ENCODE measurements at regions not wholly inside any gene's neighbourhood (a gene's known extent, or its start where the extent isn't known, plus 50 kb on each side); places are given as distances from the start of the nearest gene placed in this dataset.

DNA sequence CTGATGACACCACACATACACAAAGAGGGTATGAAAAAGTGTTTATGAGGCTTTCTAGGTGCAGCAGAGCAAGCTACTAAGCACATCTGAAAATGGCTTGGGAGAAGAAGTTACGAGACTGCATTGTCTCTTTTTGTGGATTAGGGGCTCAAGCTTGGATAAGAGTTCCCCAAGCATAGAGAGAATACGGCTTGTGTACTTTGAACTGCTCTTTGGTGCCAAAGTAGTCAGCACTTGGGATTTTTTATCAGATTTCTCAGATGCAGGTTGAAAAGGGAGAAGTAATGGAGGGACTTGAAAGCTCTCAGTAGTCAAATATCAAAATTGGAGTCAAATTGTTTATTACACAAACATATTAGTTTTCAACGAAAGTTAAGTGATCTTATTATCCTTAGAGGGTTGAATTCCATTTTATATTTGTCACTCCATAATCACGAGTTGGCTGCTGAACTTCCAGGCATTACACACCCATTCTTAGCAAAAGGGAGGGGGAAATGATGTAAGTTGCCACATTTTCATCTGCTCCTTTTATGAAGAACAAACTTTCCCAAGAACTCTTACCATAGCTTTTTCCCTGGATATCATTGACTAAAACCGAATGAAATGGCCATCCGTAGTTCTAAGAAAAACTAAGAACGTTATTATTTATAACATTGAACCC, 1904.9 kb downstream of the PCDH7 start:
- ChIA-PET POLR2A (no interaction called here), CTCF (no interaction called here)
- TF ChIP-seq, protein P1, sequence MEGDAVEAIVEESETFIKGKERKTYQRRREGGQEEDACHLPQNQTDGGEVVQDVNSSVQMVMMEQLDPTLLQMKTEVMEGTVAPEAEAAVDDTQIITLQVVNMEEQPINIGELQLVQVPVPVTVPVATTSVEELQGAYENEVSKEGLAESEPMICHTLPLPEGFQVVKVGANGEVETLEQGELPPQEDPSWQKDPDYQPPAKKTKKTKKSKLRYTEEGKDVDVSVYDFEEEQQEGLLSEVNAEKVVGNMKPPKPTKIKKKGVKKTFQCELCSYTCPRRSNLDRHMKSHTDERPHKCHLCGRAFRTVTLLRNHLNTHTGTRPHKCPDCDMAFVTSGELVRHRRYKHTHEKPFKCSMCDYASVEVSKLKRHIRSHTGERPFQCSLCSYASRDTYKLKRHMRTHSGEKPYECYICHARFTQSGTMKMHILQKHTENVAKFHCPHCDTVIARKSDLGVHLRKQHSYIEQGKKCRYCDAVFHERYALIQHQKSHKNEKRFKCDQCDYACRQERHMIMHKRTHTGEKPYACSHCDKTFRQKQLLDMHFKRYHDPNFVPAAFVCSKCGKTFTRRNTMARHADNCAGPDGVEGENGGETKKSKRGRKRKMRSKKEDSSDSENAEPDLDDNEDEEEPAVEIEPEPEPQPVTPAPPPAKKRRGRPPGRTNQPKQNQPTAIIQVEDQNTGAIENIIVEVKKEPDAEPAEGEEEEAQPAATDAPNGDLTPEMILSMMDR (IDR thresholded peaks at IDR 0.05; ENCODE audit: insufficient read depth, low read length, missing control alignments): no peak
- DNase-seq (ENCODE audit: low read depth, low spot score): no peak
- no peak overlapping the region for H3K4me3 ChIP-seq (ENCODE audit: low read depth, low read length)

DNA sequence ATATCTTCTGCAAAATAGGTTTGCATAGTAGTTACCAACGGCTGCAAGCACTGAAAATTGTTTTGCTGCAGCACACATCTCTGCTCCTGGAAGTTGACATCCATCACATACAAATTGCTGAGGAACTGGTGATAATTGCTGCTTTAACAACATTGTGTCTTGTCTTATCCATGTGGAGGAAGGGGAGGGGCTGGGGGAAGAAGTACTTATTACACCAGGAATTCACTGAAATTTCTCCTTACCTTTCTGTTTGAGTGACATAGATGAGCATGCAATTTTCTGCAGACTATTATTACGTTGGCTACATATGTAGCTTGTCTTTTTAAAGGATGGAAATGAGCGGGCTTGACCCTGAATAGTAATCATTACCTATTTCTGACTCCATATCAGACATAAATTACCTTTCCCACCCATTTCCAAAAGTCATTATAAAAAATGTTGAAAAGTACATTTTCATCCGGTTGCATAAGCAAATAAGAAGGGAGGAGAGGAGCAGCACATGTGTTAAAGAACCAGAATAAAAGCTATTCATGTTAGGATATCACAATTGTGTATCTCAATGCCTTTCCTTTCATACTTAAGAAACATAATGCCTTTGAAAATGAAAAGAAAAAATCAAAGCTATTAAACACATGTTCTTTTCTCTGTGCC, 1905.6 kb downstream of the PCDH7 start:
- no peak overlapping the region for H3K4me3 ChIP-seq (ENCODE audit: low read depth, low read length)
- DNase-seq (ENCODE audit: low read depth, low spot score): no peak
- CTCF ChIA-PET: no interaction called here
- TF ChIP-seq, protein P1 (IDR thresholded peaks at IDR 0.05; ENCODE audit: insufficient read depth, low read length, missing control alignments): no peak
- POLR2A ChIA-PET: no interaction called here

DNA sequence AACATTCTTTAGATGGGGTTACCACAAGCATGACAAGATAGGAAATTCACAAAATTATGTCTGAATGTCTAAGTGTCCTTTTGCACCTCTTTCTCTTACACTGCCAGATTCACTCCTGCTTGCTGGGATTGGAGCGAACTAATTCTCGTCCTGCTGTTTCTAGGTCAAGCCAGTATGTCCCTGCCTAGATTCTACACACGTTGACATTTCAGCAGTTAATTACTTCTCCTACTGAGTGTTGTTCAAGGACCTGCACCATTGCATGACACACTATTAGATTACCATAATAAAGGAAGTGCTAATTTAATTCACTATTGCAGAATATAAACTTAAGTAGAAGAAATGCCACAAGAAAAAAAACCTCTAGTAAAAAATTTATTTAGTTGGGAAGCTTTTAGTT, 1911.7 kb downstream of the PCDH7 start:
- CTCF ChIA-PET: no interaction called here
- no peak overlapping the region for H3K4me3 ChIP-seq (ENCODE audit: low read depth, low read length)
- TF ChIP-seq, protein P1 (IDR thresholded peaks at IDR 0.05; ENCODE audit: insufficient read depth, low read length, missing control alignments): no peak
- POLR2A ChIA-PET: no interaction called here
- no peak for DNase-seq (ENCODE audit: low read depth, low spot score)

DNA sequence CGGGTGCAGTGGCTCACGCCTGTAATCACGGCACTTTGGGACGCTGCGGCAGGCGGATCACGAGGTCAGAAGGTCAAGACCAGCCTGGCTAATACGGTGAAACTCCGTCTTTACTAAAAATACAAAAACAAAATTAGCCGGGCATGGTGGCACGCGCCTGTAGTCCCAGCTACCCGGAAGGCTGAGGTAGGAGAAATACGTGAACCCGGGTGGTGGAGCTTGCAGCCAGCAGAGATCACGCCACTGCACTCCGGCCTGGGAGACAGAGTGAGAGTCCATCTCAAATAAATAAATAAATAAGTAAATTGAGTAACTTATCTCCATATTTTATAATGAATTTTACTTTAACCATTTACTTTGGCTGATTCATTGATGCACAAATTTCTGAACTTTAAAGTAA, 1913.3 kb downstream of the PCDH7 start:
- ChIA-PET POLR2A (no interaction called here), CTCF (no interaction called here)
- TF ChIP-seq, protein P1 (IDR thresholded peaks at IDR 0.05; ENCODE audit: insufficient read depth, low read length, missing control alignments): no peak
- no peak for DNase-seq (ENCODE audit: low read depth, low spot score)
- H3K4me3 ChIP-seq (ENCODE audit: low read depth, low read length): no peak overlapping the region

DNA sequence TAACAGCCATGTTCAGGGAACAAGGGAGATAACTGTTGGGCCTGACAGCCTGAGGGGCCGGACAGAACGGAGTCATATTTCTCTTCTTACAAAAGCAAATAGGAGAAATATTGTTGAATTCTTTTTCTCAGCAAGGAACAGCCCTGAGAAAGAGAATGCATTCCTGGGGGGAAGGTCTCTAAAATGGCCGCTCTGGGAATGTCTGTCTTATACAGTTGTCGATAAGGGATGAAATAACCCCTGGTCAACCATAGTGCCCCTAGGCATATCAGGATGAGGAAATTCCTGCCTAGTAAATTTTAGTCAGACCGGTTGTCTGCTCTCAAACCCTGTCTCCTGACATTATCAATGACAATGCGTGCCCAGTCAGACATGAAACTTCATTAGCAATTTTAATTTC, 1925.5 kb downstream of the PCDH7 start:
- TF ChIP-seq, protein P1 (IDR thresholded peaks at IDR 0.05; ENCODE audit: insufficient read depth, low read length, missing control alignments): no peak
- DNase-seq (ENCODE audit: low read depth, low spot score): no peak
- H3K4me3 ChIP-seq (ENCODE audit: low read depth, low read length): no peak overlapping the region
- ChIA-PET CTCF (no interaction called here), POLR2A (no interaction called here)

DNA sequence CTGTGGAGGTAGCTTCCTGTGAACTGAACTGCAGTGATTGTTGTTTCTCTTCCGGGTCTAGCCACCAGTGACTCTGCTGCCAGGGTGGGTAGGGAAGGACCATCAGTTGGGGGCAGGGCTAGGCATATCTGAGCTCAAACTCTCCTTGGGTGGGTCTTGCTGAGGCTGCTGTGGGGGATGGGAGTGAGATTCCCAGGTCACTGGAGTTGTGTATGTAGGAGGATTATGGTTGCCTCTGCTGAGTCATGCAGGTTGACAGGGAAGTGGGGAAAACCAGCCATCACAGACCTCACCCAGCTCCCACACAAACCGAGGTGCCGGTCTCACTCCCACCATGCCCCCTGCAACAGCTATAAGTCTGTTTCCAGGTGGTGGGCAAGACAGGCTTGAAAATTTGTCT, 1937.8 kb downstream of the PCDH7 start:
- CTCF ChIA-PET: interaction anchor here (0.6 kb wide), 1 partner anchor 49 kb away, joined by 3 read pairs; no protein-coding TSS in a partner anchor
- TF ChIP-seq, protein P1 (IDR thresholded peaks at IDR 0.05; ENCODE audit: insufficient read depth, low read length, missing control alignments): no peak
- POLR2A ChIA-PET: no interaction called here
- no peak for DNase-seq (ENCODE audit: low read depth, low spot score)
- H3K4me3 ChIP-seq (ENCODE audit: low read depth, low read length): no peak overlapping the region
